HUES48 (cell line): ENCODE measurements at regions not wholly inside any gene's neighbourhood (a gene's known extent, or its start where the extent isn't known, plus 50 kb on each side); places are given as distances from the start of the nearest gene placed in this dataset.
"Not testable (repeated sequence)": the region's sequence is repeated elsewhere in the genome, so short reads cannot be mapped to it uniquely, and the experiment has no call there.

Experiments used
- H3K27ac ChIP-seq: one replicate; pipeline ENCODE4 v1.7.0; 2013; ENCODE audit warnings: low read depth, low read length, inconsistent platforms
- H3K27me3 ChIP-seq: 2 replicates; pipeline ENCODE4 v1.6.1; 2013; ENCODE audit warnings: mild to moderate bottlenecking, low read length; ENCODE audit not compliant: control insufficient read depth, insufficient read depth
- H3K36me3 ChIP-seq: 2 replicates; pipeline ENCODE4 v1.6.1; 2013; ENCODE audit warnings: low read length; ENCODE audit not compliant: control insufficient read depth, insufficient read depth
- H3K4me1 ChIP-seq: 2 replicates; pipeline ENCODE4 v1.6.1; 2013; ENCODE audit warnings: mild to moderate bottlenecking, low read length; ENCODE audit not compliant: control insufficient read depth, insufficient read depth
- H3K4me3 ChIP-seq: 2 replicates; pipeline ENCODE4 v1.5.1; 2013; ENCODE audit warnings: mild to moderate bottlenecking, low read depth, low read length
- H3K9ac ChIP-seq: 2 replicates; pipeline ENCODE4 v1.6.1; 2013; ENCODE audit warnings: mild to moderate bottlenecking, low read depth, low read length, moderate library complexity
- H3K9me3 ChIP-seq: 2 replicates; pipeline ENCODE4 v1.6.1; 2013; ENCODE audit warnings: low read length; ENCODE audit not compliant: control insufficient read depth, insufficient read depth

DNA sequence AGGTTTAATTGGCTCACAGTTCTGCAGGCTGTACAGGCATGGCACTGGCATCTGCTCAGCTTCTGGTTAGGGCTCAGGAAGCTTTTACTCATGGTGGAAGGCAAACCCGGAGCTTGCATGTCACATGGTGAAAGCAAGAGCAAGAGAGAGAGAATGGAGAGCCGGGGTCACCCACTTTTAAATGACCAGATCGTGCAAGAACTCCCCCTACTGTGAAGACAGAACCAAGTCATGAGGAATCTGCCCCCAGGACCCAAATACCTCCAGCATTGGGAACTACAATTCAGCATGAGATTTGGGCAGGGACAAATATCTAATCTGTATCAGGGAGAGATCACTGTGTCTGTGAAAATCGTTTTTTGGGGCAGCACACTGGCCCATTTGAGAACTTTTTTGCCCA, 110.0 kb upstream of the MYO3A start:
- H3K9ac ChIP-seq, result no peak overlapping the region
- no peaks in the 10 kb centered on the region for H3K27me3 ChIP-seq
- H3K4me3 ChIP-seq, result no peak overlapping the region

DNA sequence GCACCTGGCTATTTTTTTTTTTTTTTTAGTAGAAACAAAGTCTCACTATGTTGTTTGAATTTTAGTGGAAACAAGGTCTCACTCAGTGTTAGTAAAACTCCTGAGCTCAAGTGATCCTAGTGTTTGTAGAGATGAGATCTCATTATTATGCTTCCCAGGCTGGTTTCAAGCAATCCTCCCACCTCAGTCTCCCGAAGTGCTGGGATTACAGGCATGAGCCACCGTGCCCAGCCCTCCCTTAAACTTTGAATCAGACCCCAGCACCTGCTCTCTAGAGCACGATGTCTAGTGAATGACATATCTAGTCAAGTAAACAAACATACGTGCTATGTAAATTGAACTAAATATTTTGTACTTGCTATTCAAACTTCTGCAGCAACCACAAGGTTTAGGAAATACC, 105.6 kb upstream of the MYO3A start:
- Histone ChIP-seq H3K9me3 (no peaks in the 10 kb centered on the region), H3K4me3 (no peak overlapping the region), H3K9ac (no peak overlapping the region), H3K4me1 (peaks cover 14% of the 10 kb centered on the region), H3K36me3 (no peaks in the 10 kb centered on the region), H3K27me3 (no peaks in the 10 kb centered on the region), H3K27ac (no peak overlapping the region)

More for the DNA sequence above, 110.0 kb upstream of the MYO3A start:
- H3K27ac ChIP-seq, result no peak overlapping the region
- peaks cover 19% of the 10 kb centered on the region for H3K4me1 ChIP-seq
- no peaks in the 10 kb centered on the region for H3K9me3 ChIP-seq
- no peaks in the 10 kb centered on the region for H3K36me3 ChIP-seq

DNA sequence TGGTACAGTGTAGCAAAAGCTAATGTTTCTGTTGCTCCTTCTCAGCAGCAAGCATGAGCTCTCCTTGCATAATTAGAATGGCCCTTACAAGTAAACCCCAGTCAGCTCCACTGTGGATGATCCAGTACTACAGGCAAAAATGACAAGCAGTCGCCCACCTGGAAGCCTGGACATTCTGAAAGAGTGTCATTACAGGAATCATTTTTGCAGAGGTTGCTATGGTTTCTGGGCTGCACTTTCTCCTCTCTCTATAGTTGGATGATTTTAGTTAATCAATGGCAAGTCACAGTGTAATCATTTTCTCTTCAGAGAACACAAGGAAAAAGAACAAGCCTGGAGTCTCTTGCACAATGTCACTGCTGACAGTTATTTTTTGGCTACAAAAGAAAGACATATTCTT, 102.9 kb upstream of the MYO3A start:
- H3K27me3 ChIP-seq, result no peaks in the 10 kb centered on the region
- no peak overlapping the region for H3K27ac ChIP-seq
- H3K9ac ChIP-seq, result no peak overlapping the region
- H3K4me1 ChIP-seq, result peaks cover 9% of the 10 kb centered on the region
- no peaks in the 10 kb centered on the region for H3K36me3 ChIP-seq
- no peaks in the 10 kb centered on the region for H3K9me3 ChIP-seq
- no peak overlapping the region for H3K4me3 ChIP-seq

DNA sequence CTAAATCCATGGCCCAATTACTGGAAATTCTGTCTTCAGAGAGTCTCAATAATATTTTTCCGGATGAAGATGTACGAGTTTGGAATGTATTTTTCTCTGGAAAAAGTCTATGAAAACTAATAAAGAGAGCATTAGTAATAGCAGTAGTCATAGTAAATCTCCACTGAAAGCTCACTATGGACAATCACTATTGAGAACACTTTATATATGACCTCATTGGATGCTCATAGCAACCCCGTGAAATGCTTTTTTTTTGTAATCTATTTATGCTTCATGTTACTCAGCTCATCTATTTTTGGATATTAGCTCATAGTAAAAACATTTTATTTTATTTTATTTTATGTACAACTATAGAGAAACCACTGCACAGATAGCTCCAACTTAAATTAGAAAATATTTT, 94.3 kb upstream of the MYO3A start:
- no peaks in the 10 kb centered on the region for H3K4me1 ChIP-seq
- H3K9ac ChIP-seq, result no peak overlapping the region
- no peak overlapping the region for H3K27ac ChIP-seq
- no peak overlapping the region for H3K4me3 ChIP-seq
- H3K36me3 ChIP-seq, result no peaks in the 10 kb centered on the region
- no peaks in the 10 kb centered on the region for H3K9me3 ChIP-seq
- no peaks in the 10 kb centered on the region for H3K27me3 ChIP-seq

DNA sequence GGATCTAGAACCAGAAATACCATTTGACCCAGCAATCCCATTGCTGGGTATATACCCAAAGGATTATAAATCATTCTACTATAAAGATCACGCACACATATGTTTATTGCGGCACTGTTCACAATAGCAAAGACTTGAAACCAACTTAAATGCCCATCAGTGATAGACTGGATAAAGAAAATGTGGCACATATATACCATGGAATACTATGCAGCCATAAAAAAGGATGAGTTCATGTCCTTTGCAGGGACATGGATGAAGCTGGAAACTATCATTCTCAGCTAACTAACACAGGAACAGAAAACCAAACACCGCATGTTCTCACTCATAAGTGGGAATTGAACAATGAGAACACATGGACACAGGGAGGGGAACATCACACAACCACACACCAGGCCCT, 93.2 kb upstream of the MYO3A start:
- not testable (repeated sequence) for H3K27ac ChIP-seq, H3K4me1 ChIP-seq, H3K9me3 ChIP-seq, H3K27me3 ChIP-seq, H3K9ac ChIP-seq, H3K4me3 ChIP-seq, H3K36me3 ChIP-seq

DNA sequence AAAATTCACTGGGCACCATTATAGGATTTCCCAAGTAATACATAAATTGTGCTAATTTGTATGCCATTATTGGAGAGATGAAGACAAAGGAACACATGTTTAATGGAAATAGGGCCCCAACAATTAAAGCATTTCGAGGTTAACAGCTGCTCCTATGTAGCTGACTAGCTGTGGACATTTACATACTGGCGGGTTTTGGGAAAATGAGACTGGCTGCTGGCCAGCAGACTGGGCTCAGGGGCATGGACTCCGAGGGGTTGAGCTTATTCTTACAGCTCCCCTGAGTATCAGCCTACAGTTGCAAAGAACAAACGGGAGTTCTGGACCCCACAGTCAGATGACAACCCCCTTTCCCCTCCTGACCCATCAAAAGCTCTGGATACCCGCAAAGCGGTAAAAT, 91.9 kb upstream of the MYO3A start:
- Histone ChIP-seq H3K9me3 (no peaks in the 10 kb centered on the region), H3K9ac (no peak overlapping the region), H3K27me3 (no peaks in the 10 kb centered on the region), H3K4me1 (no peaks in the 10 kb centered on the region), H3K36me3 (no peaks in the 10 kb centered on the region), H3K4me3 (no peak overlapping the region), H3K27ac (no peak overlapping the region)

DNA sequence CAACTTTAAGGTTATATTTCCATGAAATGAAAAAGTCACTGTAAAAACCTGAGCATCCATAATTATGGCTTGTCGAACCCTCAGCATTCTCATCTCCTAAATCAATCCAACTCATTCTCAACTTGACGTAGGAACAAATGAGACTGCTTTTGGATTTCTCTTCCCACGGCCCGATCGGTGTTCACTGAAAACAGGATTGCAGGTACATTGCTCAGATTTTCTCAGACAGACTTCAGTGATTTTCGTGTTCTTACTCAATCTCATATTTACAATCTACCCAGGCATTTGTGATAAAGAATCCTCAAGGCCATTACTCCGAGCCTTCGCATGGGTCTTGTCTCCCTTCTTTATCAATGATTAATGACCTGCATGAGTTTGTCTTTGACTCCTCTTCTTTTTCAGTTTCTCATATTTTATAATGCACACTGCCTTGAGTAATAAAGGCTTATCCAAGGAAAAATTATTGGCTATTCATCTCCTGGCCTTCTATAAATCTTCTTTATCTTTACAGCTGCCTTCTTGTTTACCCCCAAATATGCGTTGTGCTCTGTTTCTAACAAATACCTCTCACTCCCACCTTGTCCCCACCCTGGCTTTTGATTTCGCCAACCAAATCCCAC, 90.4 kb upstream of the MYO3A start:
- no peak overlapping the region for H3K4me3 ChIP-seq
- H3K27me3 ChIP-seq, result no peaks in the 10 kb centered on the region
- no peak overlapping the region for H3K9ac ChIP-seq
- no peaks in the 10 kb centered on the region for H3K9me3 ChIP-seq
- no peak overlapping the region for H3K27ac ChIP-seq
- H3K36me3 ChIP-seq, result no peaks in the 10 kb centered on the region
- no peaks in the 10 kb centered on the region for H3K4me1 ChIP-seq

- H3K9ac ChIP-seq, H3K9me3 ChIP-seq, H3K36me3 ChIP-seq, H3K27ac ChIP-seq, H3K4me1 ChIP-seq, H3K4me3 ChIP-seq, H3K27me3 ChIP-seq: not testable (repeated sequence)
Measured at GRCh38 chr10:25844716-25845115, 89.3 kb upstream of the MYO3A start.

GRCh38 chr10:25849268-25849667, 84.8 kb upstream of the MYO3A start:
- Histone ChIP-seq H3K4me1 (peaks cover 17% of the 10 kb centered on the region), H3K9ac (no peak overlapping the region), H3K9me3 (no peaks in the 10 kb centered on the region), H3K27ac (no peak overlapping the region), H3K27me3 (no peaks in the 10 kb centered on the region), H3K4me3 (no peak overlapping the region), H3K36me3 (no peaks in the 10 kb centered on the region)

- Histone ChIP-seq H3K9me3 (no peaks in the 10 kb centered on the region), H3K27ac (no peak overlapping the region), H3K4me1 (peaks cover 17% of the 10 kb centered on the region), H3K4me3 (no peak overlapping the region), H3K9ac (no peak overlapping the region), H3K27me3 (no peaks in the 10 kb centered on the region), H3K36me3 (no peaks in the 10 kb centered on the region)
Measured at GRCh38 chr10:25849988-25850387, 84.0 kb upstream of the MYO3A start.

GRCh38 chr10:25851548-25851947, 82.5 kb upstream of the MYO3A start:
- peaks cover 17% of the 10 kb centered on the region for H3K4me1 ChIP-seq
- H3K9me3 ChIP-seq, result no peaks in the 10 kb centered on the region
- no peak overlapping the region for H3K27ac ChIP-seq
- no peak overlapping the region for H3K9ac ChIP-seq
- no peaks in the 10 kb centered on the region for H3K27me3 ChIP-seq
- no peaks in the 10 kb centered on the region for H3K36me3 ChIP-seq
- H3K4me3 ChIP-seq, result no peak overlapping the region
